H1 (cell line): ENCODE measurements at regions not wholly inside any gene's neighbourhood (a gene's known extent, or its start where the extent isn't known, plus 50 kb on each side); places are given as distances from the start of the nearest gene placed in this dataset.

Experiments used
- CTCF ChIA-PET: fragments of 300-600 bp; sonication (Branson Sonifier 250); formaldehyde crosslinking; loops from one replicate; lab custom pipeline; 2021; ENCODE audit not compliant: partially characterized antibody; lab: Charles Lee
- POLR2A ChIA-PET: fragments of 300-600 bp; sonication (Branson Sonifier 250); formaldehyde crosslinking; loops from one replicate; lab custom pipeline; 2021; ENCODE audit warnings: inconsistent platforms; ENCODE audit not compliant: partially characterized antibody; lab: Charles Lee
- DNase-seq, 2 experiments: peaks; one replicate each; pipeline versions ENCODE4 v3.0.0 to v3.0.0-alpha.2; 2010 to 2022; ENCODE audit warnings: low spot score in 2 of 2, low read depth in 1 of 2, mixed read lengths in 1 of 2
- FAIRE-seq: peaks from 2 replicates; lab custom pipeline; 2011; peaks lifted over from hg19 to GRCh38; lab: Jason Lieb, UNC
- H2AFZ ChIP-seq: 2 replicates; pipeline ENCODE4 v1.8.1; 2012; ENCODE audit warnings: low read length, inconsistent platforms
- H2AK5ac ChIP-seq: 2 replicates; pipeline ENCODE4 v1.6.1; 2013; ENCODE audit warnings: low read depth, low read length
- H2BK120ac ChIP-seq: replicated peaks from 2 replicates; pipeline ENCODE3; 2013; ENCODE audit warnings: low read depth, low read length, inconsistent platforms
- H2BK12ac ChIP-seq: 2 replicates; pipeline ENCODE4 v1.6.1; 2013; ENCODE audit warnings: low read depth, low read length
- H2BK15ac ChIP-seq: 2 replicates; pipeline ENCODE4 v1.6.1; 2013; ENCODE audit warnings: low read length
- H2BK20ac ChIP-seq: 2 replicates; pipeline ENCODE4 v1.6.1; 2013; ENCODE audit warnings: low read length
- H2BK5ac ChIP-seq: 2 replicates; pipeline ENCODE4 v1.6.1; 2013; ENCODE audit warnings: low read depth, low read length
- H3K14ac ChIP-seq: 2 replicates; pipeline ENCODE4 v1.6.1; 2013; ENCODE audit warnings: inconsistent platforms; ENCODE audit not compliant: insufficient read length
- H3K18ac ChIP-seq: 2 replicates; pipeline ENCODE4 v1.6.1; 2013; ENCODE audit warnings: low read length; ENCODE audit errors: extremely low read depth
- H3K23ac ChIP-seq: 2 replicates; pipeline ENCODE4 v1.6.1; 2013; ENCODE audit warnings: inconsistent platforms; ENCODE audit not compliant: insufficient read length
- H3K23me2 ChIP-seq: 2 replicates; pipeline ENCODE4 v1.6.1; 2013; ENCODE audit warnings: low read depth, low read length
- H3K27ac ChIP-seq: 2 replicates; pipeline ENCODE4 v1.6.1; 2011; ENCODE audit warnings: low read depth, low read length, inconsistent platforms
- H3K27me3 ChIP-seq, 4 experiments: replicated peaks in 1 of 4; 1 replicate in 1 of 4; 2 replicates in 3 of 4; pipeline versions ENCODE4 v1.6.1 to v1.8.1; 2011 to 2013; ENCODE audit warnings: low read length in 3 of 4, mild to moderate bottlenecking in 3 of 4, inconsistent platforms in 2 of 4, mixed read lengths in 2 of 4, moderate library complexity in 1 of 4; ENCODE audit not compliant: control insufficient read depth in 3 of 4, insufficient read depth in 3 of 4; ENCODE audit errors: extremely low read depth in 1 of 4
- H3K36me3 ChIP-seq, 4 experiments: 2 replicates each; pipeline versions ENCODE4 v1.6.1 to v1.8.1; 2011 to 2013; ENCODE audit warnings: mild to moderate bottlenecking in 4 of 4, low read length in 3 of 4, moderate library complexity in 2 of 4, control low read depth in 1 of 4, inconsistent platforms in 1 of 4; ENCODE audit not compliant: insufficient read depth in 4 of 4, control insufficient read depth in 2 of 4
- H3K4ac ChIP-seq: replicated peaks from 2 replicates; pipeline ENCODE3; 2013; ENCODE audit warnings: low read length, low read depth, mixed read lengths, inconsistent platforms; ENCODE audit not compliant: insufficient read length
- H3K4me1 ChIP-seq, 4 experiments: replicated peaks in 1 of 4; 1 replicate in 1 of 4; 2 replicates in 3 of 4; pipeline versions ENCODE4 v1.6.1 to v1.8.1; 2011 to 2013; ENCODE audit warnings: low read length in 3 of 4, inconsistent platforms in 2 of 4, mixed read lengths in 1 of 4; ENCODE audit not compliant: insufficient read depth in 4 of 4, control insufficient read depth in 3 of 4
- H3K4me2 ChIP-seq, 2 experiments: 2 replicates each; pipeline versions ENCODE4 v1.6.1 to v1.8.1; 2011 to 2013; ENCODE audit warnings: low read depth in 2 of 2, low read length in 2 of 2, control low read depth in 1 of 2, inconsistent platforms in 1 of 2, mild to moderate bottlenecking in 1 of 2; ENCODE audit not compliant: insufficient read depth in 1 of 2
- H3K4me3 ChIP-seq, 4 experiments: fragments of 200-600, 300-600 bp in 1 of 4; sonication (generic), shearing (Covaris generic), sonication (Bioruptor Twin) in 1 of 4; 2 replicates each; pipeline versions ENCODE4 v1.5.1 to v1.8.1; 2011 to 2016; ENCODE audit warnings: low read length in 4 of 4, low read depth in 3 of 4, control low read depth in 2 of 4, inconsistent platforms in 2 of 4, mild to moderate bottlenecking in 2 of 4, mixed read lengths in 1 of 4, moderate library complexity in 1 of 4; ENCODE audit not compliant: insufficient read depth in 2 of 4; ENCODE audit errors: extremely low read depth in 1 of 4
- H3K56ac ChIP-seq: replicated peaks from 2 replicates; pipeline ENCODE3; 2013; ENCODE audit warnings: low read depth, mild to moderate bottlenecking, mixed read lengths, low read length, inconsistent platforms; ENCODE audit not compliant: insufficient read length
- H3K79me1 ChIP-seq: 2 replicates; pipeline ENCODE4 v1.6.1; 2013; ENCODE audit warnings: low read depth, low read length, control low read depth
- H3K79me2 ChIP-seq, 2 experiments: 2 replicates each; pipeline versions ENCODE4 v1.6.1 to v1.8.1; 2012 to 2013; ENCODE audit warnings: low read length in 2 of 2, mild to moderate bottlenecking in 2 of 2, inconsistent platforms in 1 of 2; ENCODE audit not compliant: insufficient read depth in 2 of 2, control insufficient read depth in 1 of 2
- H3K9ac ChIP-seq, 4 experiments: replicated peaks in 1 of 4; 1 replicate in 1 of 4; 2 replicates in 3 of 4; pipeline versions ENCODE4 v1.6.1 to v1.8.1; 2011 to 2013; ENCODE audit warnings: low read depth in 3 of 4, low read length in 3 of 4, control low read depth in 2 of 4, mild to moderate bottlenecking in 2 of 4, moderate library complexity in 2 of 4, inconsistent platforms in 1 of 4; ENCODE audit errors: extremely low read depth in 1 of 4
- H3K9me3 ChIP-seq, 2 experiments: 2 replicates each; pipeline versions ENCODE4 v1.6.1 to v1.8.1; 2012 to 2013; ENCODE audit warnings: mild to moderate bottlenecking in 2 of 2, moderate library complexity in 2 of 2, control low read depth in 1 of 2, inconsistent platforms in 1 of 2, low read depth in 1 of 2, low read length in 1 of 2, mixed read lengths in 1 of 2; ENCODE audit not compliant: insufficient read depth in 2 of 2
- H4K20me1 ChIP-seq, 2 experiments: replicated peaks in 1 of 2; 2 replicates each; pipeline versions ENCODE3 to v1.8.1; 2011 to 2013; ENCODE audit warnings: inconsistent platforms in 2 of 2, low read length in 2 of 2, mild to moderate bottlenecking in 1 of 2; ENCODE audit not compliant: insufficient read depth in 2 of 2, control insufficient read depth in 1 of 2
- H4K5ac ChIP-seq: 2 replicates; pipeline ENCODE4 v1.6.1; 2013; ENCODE audit warnings: low read length, low read depth, mixed read lengths, inconsistent platforms; ENCODE audit not compliant: insufficient read length
- H4K8ac ChIP-seq: 2 replicates; pipeline ENCODE4 v1.8.0; 2013; ENCODE audit warnings: mild to moderate bottlenecking, moderate library complexity, low read length, inconsistent platforms; ENCODE audit not compliant: insufficient read depth; ENCODE audit errors: extremely low read depth
- H4K91ac ChIP-seq: replicated peaks from 2 replicates; pipeline ENCODE3; 2013; ENCODE audit warnings: low read length, mixed read lengths, inconsistent platforms; ENCODE audit not compliant: insufficient read length
- SIN3A ChIP-seq, 2 experiments: IDR thresholded peaks in 1 of 2; conservative IDR thresholded peaks in 1 of 2; 2 replicates each; pipeline ENCODE4 v1.6.1; 2011 to 2012; ENCODE audit warnings: low read length in 2 of 2, improper control_type of control experiment in 1 of 2, low read depth in 1 of 2, mild to moderate bottlenecking in 1 of 2
- TCF12 ChIP-seq: IDR thresholded peaks from 2 replicates; pipeline ENCODE4 v1.6.1; 2011; ENCODE audit warnings: low read depth, mild to moderate bottlenecking, low read length
- WGBS, 2 experiments: shearing (Covaris generic) in 1 of 2; methylation state at CpG; one replicate each; pipeline versions ENCODE4 v1.1.6 to v1.1.7; 2013 to 2015; ENCODE audit warnings: low lambda C conversion rate in 2 of 2, mixed read lengths in 2 of 2, inconsistent platforms in 1 of 2, low coverage in 1 of 2, missing lambda C conversion rate in 1 of 2; ENCODE audit not compliant: insufficient replicate concordance in 2 of 2, insufficient coverage in 1 of 2, insufficient read length in 1 of 2; ENCODE audit errors: extremely low coverage in 1 of 2, missing lambda C conversion rate in 1 of 2; 5-methylcytosine and 5-hydroxymethylcytosine counted together
- TF ChIP-seq, protein P1 (sequence below): IDR thresholded peaks from 2 replicates; pipeline ENCODE4 v1.6.1; 2012; ENCODE audit warnings: inconsistent platforms

DNA sequence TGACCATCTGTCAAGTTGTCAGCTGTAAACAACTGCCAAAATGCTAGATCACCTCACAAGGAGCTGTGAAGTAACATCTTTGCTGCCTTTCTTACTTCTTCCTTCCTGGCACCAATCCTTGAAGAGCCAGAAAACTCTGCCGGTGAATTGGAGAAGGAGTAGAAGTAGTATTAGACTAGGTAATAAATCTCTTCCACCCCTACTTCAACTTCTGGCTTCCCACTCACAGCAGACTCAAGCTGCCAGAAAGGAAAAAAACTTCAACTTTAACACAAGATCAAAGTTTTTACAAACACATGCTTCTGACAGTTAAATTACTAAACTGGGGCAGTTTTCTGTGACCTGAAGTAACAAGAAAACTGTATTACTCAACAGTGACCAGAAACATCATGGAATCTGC is 164.7 kb upstream of the SLC7A11 start:
- no peaks in the 10 kb centered on the region; a peak in 1 of 7 replicates for H3K4me1 ChIP-seq
- no peak overlapping the region for H3K4me2 ChIP-seq
- no peak overlapping the region for H2AK5ac ChIP-seq
- H4K8ac ChIP-seq = no peak overlapping the region
- WGBS, 2 experiments = 100% methylated on average over 1 of the region's 1 CpG; no CpG with 5 or more reads in 1 of the 2 experiments
- no peak overlapping the region for H2BK15ac ChIP-seq
- no peak overlapping the region for H2BK120ac ChIP-seq
- H3K4ac ChIP-seq = no peak overlapping the region
- no peak overlapping the region for H4K5ac ChIP-seq
- H3K4me3 ChIP-seq = no peak overlapping the region
- TF ChIP-seq, protein P1, sequence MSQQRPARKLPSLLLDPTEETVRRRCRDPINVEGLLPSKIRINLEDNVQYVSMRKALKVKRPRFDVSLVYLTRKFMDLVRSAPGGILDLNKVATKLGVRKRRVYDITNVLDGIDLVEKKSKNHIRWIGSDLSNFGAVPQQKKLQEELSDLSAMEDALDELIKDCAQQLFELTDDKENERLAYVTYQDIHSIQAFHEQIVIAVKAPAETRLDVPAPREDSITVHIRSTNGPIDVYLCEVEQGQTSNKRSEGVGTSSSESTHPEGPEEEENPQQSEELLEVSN = no peak
- no peak for TF ChIP-seq SIN3A (conservative IDR thresholded peaks at IDR 0.05 in 1 of 2, IDR thresholded peaks at IDR 0.05 in 1 of 2; ENCODE audit: low read depth in 1 of 2, low read length in 2 of 2)
- TF ChIP-seq TCF12 = no peak
- H3K9me3 ChIP-seq = no peaks in the 10 kb centered on the region
- no peaks in the 10 kb centered on the region for H3K79me2 ChIP-seq
- no peak overlapping the region for H3K18ac ChIP-seq
- no peak overlapping the region for H3K56ac ChIP-seq
- no peak for FAIRE-seq
- H2BK20ac ChIP-seq = no peak overlapping the region
- no peak overlapping the region for H3K9ac ChIP-seq
- POLR2A ChIA-PET = no interaction called here
- CTCF ChIA-PET = interaction anchor here (1.1 kb wide), 1 partner anchor 275 kb away, joined by 3 read pairs; no protein-coding TSS in a partner anchor
- no peak overlapping the region for H2BK12ac ChIP-seq
- H2AFZ ChIP-seq = peak overlapping the region; percentile 46; the same call in 1 of the 2 replicates
- H3K79me1 ChIP-seq = no peaks in the 10 kb centered on the region
- no peak overlapping the region for H3K23ac ChIP-seq
- no peak for DNase-seq
- no peaks in the 10 kb centered on the region for H4K20me1 ChIP-seq
- no peak overlapping the region for H3K14ac ChIP-seq
- H3K27me3 ChIP-seq = no peaks in the 10 kb centered on the region; a peak in 1 of 7 replicates
- no peaks in the 10 kb centered on the region for H3K36me3 ChIP-seq
- no peak overlapping the region for H4K91ac ChIP-seq
- H3K27ac ChIP-seq = no peak overlapping the region
- no peaks in the 10 kb centered on the region for H3K23me2 ChIP-seq
- H2BK5ac ChIP-seq = no peak overlapping the region
